H9 (cell line): ENCODE measurements at regions not wholly inside any gene's neighbourhood (a gene's known extent, or its start where the extent isn't known, plus 50 kb on each side); places are given as distances from the start of the nearest gene placed in this dataset.

Source experiments
- DNase-seq: peaks from one replicate; pipeline ENCODE4 v3.0.0-alpha.2; 2017
- H2AFZ ChIP-seq: one replicate; pipeline ENCODE4 v1.6.1; 2013; ENCODE audit warnings: mild to moderate bottlenecking, low read length, control low read depth, moderate library complexity
- H2AK5ac ChIP-seq: 2 replicates; pipeline ENCODE4 v1.6.1; 2013; ENCODE audit warnings: low read length, control low read depth, mixed read lengths; ENCODE audit not compliant: insufficient read length
- H2BK120ac ChIP-seq: one replicate; pipeline ENCODE4 v1.6.1; 2013; ENCODE audit warnings: low read depth, mild to moderate bottlenecking, low read length, control low read depth, inconsistent platforms; ENCODE audit not compliant: poor library complexity, severe bottlenecking
- H2BK12ac ChIP-seq: 2 replicates; pipeline ENCODE4 v1.6.1; 2013; ENCODE audit warnings: low read length, control low read depth, mixed read lengths, low read depth; ENCODE audit not compliant: insufficient read length
- H2BK15ac ChIP-seq: 2 replicates; pipeline ENCODE4 v1.6.1; 2013; ENCODE audit warnings: low read depth, low read length, control low read depth
- H2BK20ac ChIP-seq: one replicate; pipeline ENCODE4 v1.6.1; 2013; ENCODE audit warnings: low read depth, mild to moderate bottlenecking, low read length, control low read depth, inconsistent platforms; ENCODE audit not compliant: poor library complexity, severe bottlenecking
- H2BK5ac ChIP-seq: 2 replicates; pipeline ENCODE4 v1.6.1; 2013; ENCODE audit warnings: low read length, control low read depth, mixed read lengths; ENCODE audit not compliant: insufficient read length
- H3K14ac ChIP-seq: 2 replicates; pipeline ENCODE4 v1.6.1; 2013; ENCODE audit warnings: low read length, control low read depth; ENCODE audit not compliant: insufficient read depth
- H3K18ac ChIP-seq: 2 replicates; pipeline ENCODE4 v1.6.1; 2013; ENCODE audit warnings: low read depth, mild to moderate bottlenecking, mixed read lengths, low read length, control low read depth; ENCODE audit not compliant: insufficient read length
- H3K23ac ChIP-seq: 2 replicates; pipeline ENCODE4 v1.6.1; 2013; ENCODE audit warnings: low read length, control low read depth, mixed read lengths, low read depth; ENCODE audit not compliant: insufficient read length
- H3K23me2 ChIP-seq: 2 replicates; pipeline ENCODE4 v1.6.1; 2013; ENCODE audit warnings: low read depth, mild to moderate bottlenecking, mixed read lengths, low read length, control low read depth; ENCODE audit not compliant: insufficient read length, poor library complexity, severe bottlenecking
- H3K27ac ChIP-seq: 2 replicates; pipeline ENCODE4 v1.5.1; 2013; ENCODE audit warnings: low read length, control low read depth, mixed read lengths, low read depth; ENCODE audit not compliant: insufficient read length
- H3K27me3 ChIP-seq: 2 replicates; pipeline ENCODE4 v1.6.1; 2013; ENCODE audit warnings: low read length, control low read depth, inconsistent platforms; ENCODE audit not compliant: insufficient read depth
- H3K4ac ChIP-seq: 2 replicates; pipeline ENCODE4 v1.6.1; 2013; ENCODE audit warnings: low read depth, mild to moderate bottlenecking, control low read depth, inconsistent platforms, low read length, moderate library complexity
- H3K4me1 ChIP-seq: 2 replicates; pipeline ENCODE4 v1.6.1; 2013; ENCODE audit warnings: low read length, control low read depth, inconsistent platforms; ENCODE audit not compliant: insufficient read depth
- H3K4me2 ChIP-seq: 2 replicates; pipeline ENCODE4 v1.6.1; 2013; ENCODE audit warnings: low read length, control low read depth, mixed read lengths; ENCODE audit not compliant: insufficient read length, insufficient read depth
- H3K56ac ChIP-seq: 2 replicates; pipeline ENCODE4 v1.6.1; 2013; ENCODE audit warnings: low read depth, mild to moderate bottlenecking, mixed read lengths, low read length, control low read depth; ENCODE audit not compliant: insufficient read length
- H3K79me1 ChIP-seq: 2 replicates; pipeline ENCODE4 v1.6.1; 2013; ENCODE audit warnings: low read depth, mild to moderate bottlenecking, moderate library complexity, low read length, control low read depth, inconsistent platforms; ENCODE audit not compliant: insufficient read depth, poor library complexity, severe bottlenecking
- H3K79me2 ChIP-seq: 2 replicates; pipeline ENCODE4 v1.6.1; 2013; ENCODE audit warnings: low read length, control low read depth, inconsistent platforms; ENCODE audit not compliant: insufficient read depth
- H3K9ac ChIP-seq: 2 replicates; pipeline ENCODE4 v1.6.1; 2013; ENCODE audit warnings: low read length, control low read depth, mixed read lengths; ENCODE audit not compliant: insufficient read length; ENCODE audit errors: extremely low read depth
- H3K9me3 ChIP-seq: one replicate; pipeline ENCODE4 v1.6.1; 2013; ENCODE audit warnings: low read depth, low read length, inconsistent platforms; ENCODE audit not compliant: control insufficient read depth
- H3T11ph ChIP-seq: one replicate; pipeline ENCODE4 v1.6.1; 2013; ENCODE audit warnings: mild to moderate bottlenecking, low read length, control low read depth, inconsistent platforms
- H4K20me1 ChIP-seq: one replicate; pipeline ENCODE4 v1.6.1; 2013; ENCODE audit not compliant: control insufficient read depth, insufficient read length, insufficient read depth
- H4K5ac ChIP-seq: 2 replicates; pipeline ENCODE4 v1.6.1; 2013; ENCODE audit warnings: low read depth, mild to moderate bottlenecking, mixed read lengths, low read length, control low read depth; ENCODE audit not compliant: insufficient read length
- H4K8ac ChIP-seq: replicated peaks from 2 replicates; pipeline ENCODE4 v1.6.1; 2013; ENCODE audit warnings: low read length, control low read depth, mixed read lengths, low read depth; ENCODE audit not compliant: insufficient read length
- H4K91ac ChIP-seq: 2 replicates; pipeline ENCODE4 v1.6.1; 2013; ENCODE audit warnings: low read depth, mild to moderate bottlenecking, moderate library complexity, mixed read lengths, low read length, control low read depth; ENCODE audit not compliant: insufficient read length
- H3K27ac Mint-ChIP-seq, 3 experiments: 2 replicates in 2 of 3; 3 replicates in 1 of 3; pipeline ENCODE4 v1.8.0; 2020 to 2021; ENCODE audit warnings: mixed read lengths in 3 of 3, mild to moderate bottlenecking in 1 of 3, moderate library complexity in 1 of 3
- H3K27me3 Mint-ChIP-seq: 2 replicates; pipeline ENCODE4 v1.8.0; 2021; ENCODE audit warnings: low read depth, mild to moderate bottlenecking, moderate library complexity, mixed read lengths
- H3K36me3 Mint-ChIP-seq, 3 experiments: 2 replicates in 2 of 3; 3 replicates in 1 of 3; pipeline ENCODE4 v1.8.0; 2020 to 2021; ENCODE audit warnings: low read depth in 3 of 3, mixed read lengths in 3 of 3; ENCODE audit not compliant: insufficient read depth in 1 of 3
- H3K4me1 Mint-ChIP-seq, 2 experiments: 2 replicates each; pipeline ENCODE4 v1.8.0; 2020; ENCODE audit warnings: mixed read lengths in 2 of 2
- H3K4me3 Mint-ChIP-seq, 2 experiments: 2 replicates in 1 of 2; 3 replicates in 1 of 2; pipeline ENCODE4 v1.8.0; 2020 to 2021; ENCODE audit warnings: mild to moderate bottlenecking in 2 of 2, mixed read lengths in 2 of 2, moderate library complexity in 1 of 2
- H3K9me3 Mint-ChIP-seq, 2 experiments: 2 replicates in 1 of 2; 3 replicates in 1 of 2; pipeline ENCODE4 v1.8.0; 2020; ENCODE audit warnings: mild to moderate bottlenecking in 2 of 2, mixed read lengths in 2 of 2, moderate library complexity in 1 of 2
- WGBS: extraction: QIAGEN DNeasy Blood & Tissue Kit; methylation state at CpG from one replicate; pipeline ENCODE4 v1.1.7; 2013; ENCODE audit warnings: missing lambda C conversion rate, low lambda C conversion rate, mixed read lengths; ENCODE audit not compliant: insufficient read length; ENCODE audit errors: extremely low coverage; 5-methylcytosine and 5-hydroxymethylcytosine counted together
- TF ChIP-seq, protein P1 (sequence below): fragments of 200-600 bp; sonication (generic); conservative IDR thresholded peaks from 3 replicates; pipeline ENCODE4 v1.8.0; 2021; ENCODE audit warnings: antibody characterized with exemption, mild to moderate bottlenecking

DNA sequence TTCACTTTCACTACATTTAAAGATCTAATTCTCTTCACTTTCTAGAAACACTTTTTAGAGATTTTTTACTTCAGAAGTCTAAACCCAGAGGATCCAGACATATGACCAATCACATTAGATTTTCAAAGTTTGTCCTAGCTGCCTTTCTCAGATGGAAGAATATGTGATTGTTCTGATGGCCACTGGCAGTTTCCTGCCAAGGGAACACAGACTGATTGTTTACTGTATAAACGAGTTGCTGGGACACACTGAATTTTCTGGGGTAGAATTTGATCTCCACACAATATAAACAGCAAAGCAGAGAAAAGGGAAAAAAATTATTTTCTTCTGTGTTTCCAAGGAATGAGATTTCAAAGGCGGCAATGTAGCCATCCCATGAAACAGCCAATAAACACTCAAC, 480.0 kb downstream of the TOX3 start:
- no peak overlapping the region for H3K23ac ChIP-seq
- no peak overlapping the region for H4K91ac ChIP-seq
- no peaks in the 10 kb centered on the region for H3K9me3 ChIP-seq
- no peak overlapping the region for H3K4me2 ChIP-seq
- no peak overlapping the region for H3T11ph ChIP-seq
- H3K27ac Mint-ChIP-seq: no peak overlapping the region
- no peak overlapping the region for H3K9ac ChIP-seq
- no peak overlapping the region for H2BK20ac ChIP-seq
- H2BK5ac ChIP-seq: no peak overlapping the region
- H3K9me3 Mint-ChIP-seq: peaks cover 7 to 11% of the 10 kb centered on the region in 2 experiments; a peak in 3 of 5 replicates
- no peak overlapping the region for H2BK15ac ChIP-seq
- no peak overlapping the region for H4K5ac ChIP-seq
- H3K27ac ChIP-seq: no peak overlapping the region
- WGBS: no CpG with 5 or more reads among the region's 2 CpGs
- H4K20me1 ChIP-seq: no peaks in the 10 kb centered on the region
- H2AFZ ChIP-seq: no peak overlapping the region
- no peak overlapping the region for H3K56ac ChIP-seq
- H3K4me1 ChIP-seq: no peaks in the 10 kb centered on the region
- H3K14ac ChIP-seq: no peak overlapping the region
- H3K27me3 ChIP-seq: no peaks in the 10 kb centered on the region
- H3K4me3 Mint-ChIP-seq: no peak overlapping the region
- no peaks in the 10 kb centered on the region for H3K23me2 ChIP-seq
- H3K4me1 Mint-ChIP-seq: peaks cover 2 to 5% of the 10 kb centered on the region in 2 experiments
- no peak overlapping the region for H2BK120ac ChIP-seq
- H3K4ac ChIP-seq: no peak overlapping the region
- TF ChIP-seq, protein P1, sequence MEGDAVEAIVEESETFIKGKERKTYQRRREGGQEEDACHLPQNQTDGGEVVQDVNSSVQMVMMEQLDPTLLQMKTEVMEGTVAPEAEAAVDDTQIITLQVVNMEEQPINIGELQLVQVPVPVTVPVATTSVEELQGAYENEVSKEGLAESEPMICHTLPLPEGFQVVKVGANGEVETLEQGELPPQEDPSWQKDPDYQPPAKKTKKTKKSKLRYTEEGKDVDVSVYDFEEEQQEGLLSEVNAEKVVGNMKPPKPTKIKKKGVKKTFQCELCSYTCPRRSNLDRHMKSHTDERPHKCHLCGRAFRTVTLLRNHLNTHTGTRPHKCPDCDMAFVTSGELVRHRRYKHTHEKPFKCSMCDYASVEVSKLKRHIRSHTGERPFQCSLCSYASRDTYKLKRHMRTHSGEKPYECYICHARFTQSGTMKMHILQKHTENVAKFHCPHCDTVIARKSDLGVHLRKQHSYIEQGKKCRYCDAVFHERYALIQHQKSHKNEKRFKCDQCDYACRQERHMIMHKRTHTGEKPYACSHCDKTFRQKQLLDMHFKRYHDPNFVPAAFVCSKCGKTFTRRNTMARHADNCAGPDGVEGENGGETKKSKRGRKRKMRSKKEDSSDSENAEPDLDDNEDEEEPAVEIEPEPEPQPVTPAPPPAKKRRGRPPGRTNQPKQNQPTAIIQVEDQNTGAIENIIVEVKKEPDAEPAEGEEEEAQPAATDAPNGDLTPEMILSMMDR: no peak
- H3K79me2 ChIP-seq: no peaks in the 10 kb centered on the region
- H2AK5ac ChIP-seq: no peak overlapping the region
- H4K8ac ChIP-seq: no peak overlapping the region
- H3K18ac ChIP-seq: no peak overlapping the region
- H3K27me3 Mint-ChIP-seq: no peaks in the 10 kb centered on the region
- no peaks in the 10 kb centered on the region for H3K79me1 ChIP-seq
- DNase-seq: no peak
- no peak overlapping the region for H2BK12ac ChIP-seq
- peaks cover 0 to 15% (median 3%) of the 10 kb centered on the region in 3 experiments; a peak in 3 of 7 replicates for H3K36me3 Mint-ChIP-seq
